ENCODE measurements at regions not wholly inside any gene's neighbourhood (a gene's known extent, or its start where the extent isn't known, plus 50 kb on each side); places are given as distances from the start of the nearest gene placed in this dataset.

GRCh38 chr9:91065231-91066041 is 263.8 kb downstream of the SYK start:
- Histone ChIP-seq H3K4me3 (ENCODE audit: low read depth, low read length) (no peak overlapping the region), H3K4me1 (no peaks in the 10 kb centered on the region), H3K27me3 (no peaks in the 10 kb centered on the region), H3K9me3 (no peaks in the 10 kb centered on the region), H3K36me3 (no peaks in the 10 kb centered on the region)
- no peak for DNase-seq
- TF ChIP-seq CTCF (IDR thresholded peaks at IDR 0.05; ENCODE audit: low read depth, low read length): no peak

- Histone ChIP-seq H3K27me3 (no peaks in the 10 kb centered on the region), H3K4me1 (no peaks in the 10 kb centered on the region; the same call in 1 of the 2 replicates), H3K36me3 (no peaks in the 10 kb centered on the region), H3K9me3 (no peaks in the 10 kb centered on the region), H3K4me3 (ENCODE audit: low read depth, low read length) (no peak overlapping the region)
- no peak for DNase-seq
- no peak for TF ChIP-seq CTCF (IDR thresholded peaks at IDR 0.05; ENCODE audit: low read depth, low read length)
Measured at GRCh38 chr9:91066042-91066415, 264.4 kb downstream of the SYK start.

GRCh38 chr9:91066856-91067255 is 265.2 kb downstream of the SYK start:
- Histone ChIP-seq H3K27me3 (no peaks in the 10 kb centered on the region), H3K4me3 (ENCODE audit: low read depth, low read length) (no peak overlapping the region), H3K9me3 (no peaks in the 10 kb centered on the region), H3K4me1 (peaks cover 8% of the 10 kb centered on the region; the same call in 1 of the 2 replicates), H3K36me3 (no peaks in the 10 kb centered on the region)
- TF ChIP-seq CTCF (IDR thresholded peaks at IDR 0.05; ENCODE audit: low read depth, low read length): no peak
- DNase-seq: no peak

- Histone ChIP-seq H3K27me3 (no peaks in the 10 kb centered on the region), H3K4me3 (ENCODE audit: low read depth, low read length) (no peak overlapping the region), H3K36me3 (no peaks in the 10 kb centered on the region), H3K4me1 (peaks cover 8% of the 10 kb centered on the region; the same call in 1 of the 2 replicates), H3K9me3 (no peaks in the 10 kb centered on the region)
- no peak for DNase-seq
- no peak for TF ChIP-seq CTCF (IDR thresholded peaks at IDR 0.05; ENCODE audit: low read depth, low read length)
Measured at GRCh38 chr9:91067306-91067860, 265.8 kb downstream of the SYK start.

GRCh38 chr9:91071184-91071990 is 269.8 kb downstream of the SYK start:
- Histone ChIP-seq H3K9me3 (no peaks in the 10 kb centered on the region), H3K4me3 (ENCODE audit: low read depth, low read length) (no peak overlapping the region), H3K36me3 (no peaks in the 10 kb centered on the region), H3K27me3 (no peaks in the 10 kb centered on the region), H3K4me1 (peaks cover 8% of the 10 kb centered on the region; the same call in 1 of the 2 replicates)
- TF ChIP-seq CTCF (IDR thresholded peaks at IDR 0.05; ENCODE audit: low read depth, low read length): no peak
- DNase-seq: peak; percentile 44

Measured in BE2C (cell line).